B cell (primary cell): ENCODE measurements at regions not wholly inside any gene's neighbourhood (a gene's known extent, or its start where the extent isn't known, plus 50 kb on each side); places are given as distances from the start of the nearest gene placed in this dataset.

Source experiments
- ATAC-seq: fragments of 200-7000 bp; cut with Tn5 transposase; one replicate; pipeline ENCODE4 v1.10.0; 2021; ENCODE audit warnings: low read depth, mild to moderate bottlenecking, moderate number of reproducible peaks, moderate library complexity
- CTCF ChIA-PET: fragments of 350-600 bp; sonication (Branson Sonifier 250); formaldehyde crosslinking; loops from one replicate; lab custom pipeline; 2021; ENCODE audit warnings: antibody characterized with exemption, inconsistent platforms; lab: Charles Lee
- POLR2A ChIA-PET: fragments of 350-600 bp; sonication (Branson Sonifier 250); formaldehyde crosslinking; loops from one replicate; lab custom pipeline; 2021; ENCODE audit warnings: antibody characterized with exemption; lab: Charles Lee
- DNase-seq: peaks from one replicate; pipeline ENCODE4 v3.0.0; 2013
- H2AFZ ChIP-seq: 2 replicates; pipeline ENCODE4 v1.6.1; 2012; ENCODE audit warnings: mild to moderate bottlenecking, low read depth, low read length; ENCODE audit not compliant: insufficient read depth, poor library complexity, severe bottlenecking
- H3K27ac ChIP-seq, 2 donors: 1 replicate in 1 of 2; 2 replicates in 1 of 2; pipeline ENCODE4 v1.5.1; 2012 to 2013; ENCODE audit warnings: low read length in 2 of 2, mild to moderate bottlenecking in 2 of 2, moderate library complexity in 1 of 2
- H3K27me3 ChIP-seq, 4 experiments: fragments of 200-600 bp in 1 of 4; sonication (generic) in 1 of 4; replicated peaks in 1 of 4; 1 replicate in 2 of 4; 2 replicates in 2 of 4; pipeline versions ENCODE4 v1.6.1 to v1.7.0; 2013 to 2016; ENCODE audit warnings: low read length in 3 of 4, mild to moderate bottlenecking in 2 of 4, mixed read lengths in 1 of 4, moderate library complexity in 1 of 4; ENCODE audit not compliant: insufficient read depth in 4 of 4, control insufficient read depth in 3 of 4; ENCODE audit errors: control extremely low read depth in 1 of 4
- H3K36me3 ChIP-seq, 2 experiments: replicated peaks in 1 of 2; 1 replicate in 1 of 2; 2 replicates in 1 of 2; pipeline versions ENCODE4 v1.6.1 to v1.7.1; 2013; ENCODE audit warnings: low read length in 1 of 2; ENCODE audit not compliant: insufficient read depth in 2 of 2, control insufficient read depth in 1 of 2; ENCODE audit errors: control extremely low read depth in 1 of 2, extremely low read depth in 1 of 2
- H3K4me1 ChIP-seq, 2 donors: fragments of 200-600 bp in 1 of 2; sonication (generic) in 1 of 2; 1 replicate in 1 of 2; 2 replicates in 1 of 2; pipeline versions ENCODE4 v1.5.1 to v1.6.1; 2013 to 2017; ENCODE audit warnings: low read length in 2 of 2; ENCODE audit not compliant: control insufficient read depth in 2 of 2, insufficient read depth in 2 of 2
- H3K4me2 ChIP-seq: replicated peaks from 2 replicates; pipeline ENCODE3; 2012; ENCODE audit warnings: mild to moderate bottlenecking, low read depth, low read length; ENCODE audit not compliant: poor library complexity, severe bottlenecking
- H3K4me3 ChIP-seq, 5 experiments: fragments of 200-600 bp in 1 of 5; sonication (generic) in 1 of 5; 1 replicate in 3 of 5; 2 replicates in 2 of 5; pipeline versions ENCODE4 v1.5.1 to v1.7.0; 2011 to 2016; ENCODE audit warnings: low read length in 4 of 5, mild to moderate bottlenecking in 4 of 5, low read depth in 2 of 5, control low read depth in 1 of 5, moderate library complexity in 1 of 5; ENCODE audit not compliant: insufficient read depth in 1 of 5; ENCODE audit errors: control extremely low read depth in 1 of 5, extremely low read depth in 1 of 5
- H3K79me2 ChIP-seq: fragments of 200-600 bp; sonication (generic); one replicate; pipeline ENCODE4 v1.6.0; 2016; ENCODE audit warnings: low read length; ENCODE audit not compliant: control insufficient read depth, insufficient read depth
- H3K9ac ChIP-seq: fragments of 200-600 bp; sonication (generic); 2 replicates; pipeline ENCODE4 v1.6.1; 2017; ENCODE audit warnings: mild to moderate bottlenecking, low read length, moderate library complexity
- H3K9me3 ChIP-seq, 3 donors: one replicate each; pipeline versions ENCODE4 v1.6.1 to v1.7.1; 2013; ENCODE audit warnings: low read length in 2 of 3; ENCODE audit not compliant: control insufficient read depth in 2 of 3, insufficient read depth in 1 of 3; ENCODE audit errors: control extremely low read depth in 1 of 3
- H4K20me1 ChIP-seq: 2 replicates; pipeline ENCODE4 v1.6.0; 2012; ENCODE audit warnings: mild to moderate bottlenecking, low read length; ENCODE audit not compliant: insufficient read depth, control insufficient read depth, poor library complexity, severe bottlenecking
- H3K27ac Mint-ChIP-seq: one replicate; pipeline ENCODE4 v1.8.0; 2021; ENCODE audit warnings: mixed read lengths
- H3K27me3 Mint-ChIP-seq: one replicate; pipeline ENCODE4 v1.8.0; 2021; ENCODE audit warnings: mixed read lengths
- H3K4me1 Mint-ChIP-seq: one replicate; pipeline ENCODE4 v1.8.0; 2021; ENCODE audit warnings: mixed read lengths
- H3K4me3 Mint-ChIP-seq: one replicate; pipeline ENCODE4 v1.8.0; 2021; ENCODE audit warnings: mixed read lengths
- H3K9me3 Mint-ChIP-seq: one replicate; pipeline ENCODE4 v1.8.0; 2022; ENCODE audit warnings: mixed read lengths; ENCODE audit not compliant: insufficient read depth
- EZH2 ChIP-seq: IDR thresholded peaks from 2 replicates; pipeline ENCODE4 v1.6.1; 2012; ENCODE audit warnings: borderline replicate concordance, low read depth, mild to moderate bottlenecking, moderate library complexity, low read length; ENCODE audit not compliant: insufficient read depth, poor library complexity, severe bottlenecking
- WGBS: methylation state at CpG from one replicate; pipeline ENCODE4 v1.1.5; 2013; ENCODE audit warnings: missing lambda C conversion rate; ENCODE audit not compliant: insufficient coverage; 5-methylcytosine and 5-hydroxymethylcytosine counted together
- intact Hi-C: fragments of 100-400 bp; cut with micrococcal nuclease; formaldehyde crosslinking; loops from one replicate; pipeline ENCODE4 v1.10.0; 2022
- TF ChIP-seq, protein P1 (sequence below): fragments of 200-600 bp; IDR thresholded peaks from one replicate; pipeline ENCODE4 v1.8.0; 2022; ENCODE audit warnings: antibody characterized with exemption, mild to moderate bottlenecking

DNA sequence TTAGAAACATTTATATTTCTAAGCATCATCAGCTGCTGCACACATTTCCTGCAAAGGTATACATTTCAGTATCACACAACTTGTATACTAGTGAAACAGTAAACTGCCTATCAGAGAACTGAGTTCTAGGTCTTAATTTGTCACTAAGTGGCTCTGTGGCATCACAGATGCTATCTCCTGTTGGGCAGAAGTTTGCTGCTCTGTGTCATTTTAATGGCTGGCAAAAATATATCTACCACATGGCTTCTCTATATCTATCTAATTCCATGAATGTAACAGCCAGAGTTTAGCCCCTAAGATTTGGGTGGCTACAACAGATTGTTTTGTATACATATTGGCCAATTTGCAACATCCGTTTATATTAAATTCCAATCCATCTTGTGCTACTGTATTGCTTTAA, 1231.9 kb upstream of the C9orf72 start:
- Histone ChIP-seq H3K79me2 (no peaks in the 10 kb centered on the region), H3K36me3 (no peaks in the 10 kb centered on the region), H3K4me3 (no peak overlapping the region), H2AFZ (no peak overlapping the region), H4K20me1 (no peaks in the 10 kb centered on the region), H3K9ac (no peak overlapping the region), H3K4me1 (no peaks in the 10 kb centered on the region), H3K27me3 (no peaks in the 10 kb centered on the region), H3K9me3 (no peaks in the 10 kb centered on the region), H3K27ac (no peak overlapping the region), H3K4me2 (no peak overlapping the region)
- CTCF ChIA-PET = no interaction called here
- Mint-ChIP-seq H3K9me3 (peaks cover 3% of the 10 kb centered on the region), H3K4me1 (no peaks in the 10 kb centered on the region), H3K27ac (no peak overlapping the region), H3K27me3 (no peaks in the 10 kb centered on the region), H3K4me3 (no peak overlapping the region)
- DNase-seq = no peak
- WGBS = no CpG with 5 or more reads among the region's 1 CpG
- TF ChIP-seq, protein P1, sequence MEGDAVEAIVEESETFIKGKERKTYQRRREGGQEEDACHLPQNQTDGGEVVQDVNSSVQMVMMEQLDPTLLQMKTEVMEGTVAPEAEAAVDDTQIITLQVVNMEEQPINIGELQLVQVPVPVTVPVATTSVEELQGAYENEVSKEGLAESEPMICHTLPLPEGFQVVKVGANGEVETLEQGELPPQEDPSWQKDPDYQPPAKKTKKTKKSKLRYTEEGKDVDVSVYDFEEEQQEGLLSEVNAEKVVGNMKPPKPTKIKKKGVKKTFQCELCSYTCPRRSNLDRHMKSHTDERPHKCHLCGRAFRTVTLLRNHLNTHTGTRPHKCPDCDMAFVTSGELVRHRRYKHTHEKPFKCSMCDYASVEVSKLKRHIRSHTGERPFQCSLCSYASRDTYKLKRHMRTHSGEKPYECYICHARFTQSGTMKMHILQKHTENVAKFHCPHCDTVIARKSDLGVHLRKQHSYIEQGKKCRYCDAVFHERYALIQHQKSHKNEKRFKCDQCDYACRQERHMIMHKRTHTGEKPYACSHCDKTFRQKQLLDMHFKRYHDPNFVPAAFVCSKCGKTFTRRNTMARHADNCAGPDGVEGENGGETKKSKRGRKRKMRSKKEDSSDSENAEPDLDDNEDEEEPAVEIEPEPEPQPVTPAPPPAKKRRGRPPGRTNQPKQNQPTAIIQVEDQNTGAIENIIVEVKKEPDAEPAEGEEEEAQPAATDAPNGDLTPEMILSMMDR = no peak
- no peak for TF ChIP-seq EZH2
- POLR2A ChIA-PET = no interaction called here
- intact Hi-C loops = no loop called here
- ATAC-seq = no peak

DNA sequence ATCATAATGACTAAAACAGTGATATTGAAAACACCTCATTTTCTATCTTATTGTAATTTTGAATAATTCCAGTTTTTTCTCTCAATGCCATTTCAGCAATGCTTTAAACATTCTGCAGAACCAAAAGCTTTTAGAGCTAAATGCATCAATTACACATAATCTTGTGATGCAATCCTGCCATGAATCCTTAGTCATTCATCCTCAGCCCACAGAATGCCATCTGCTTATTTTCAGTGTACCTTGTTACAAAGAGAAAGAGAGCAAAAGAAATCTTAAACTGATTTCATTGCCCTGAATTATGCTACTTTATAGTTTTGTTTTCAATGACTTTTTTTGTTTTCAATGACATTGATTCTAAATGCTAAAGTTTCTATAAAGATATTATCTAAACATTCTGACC, 1234.8 kb upstream of the C9orf72 start:
- ChIA-PET POLR2A (no interaction called here), CTCF (no interaction called here)
- Mint-ChIP-seq H3K4me1 (no peaks in the 10 kb centered on the region), H3K9me3 (peaks cover 4% of the 10 kb centered on the region), H3K4me3 (no peak overlapping the region), H3K27ac (no peak overlapping the region), H3K27me3 (no peaks in the 10 kb centered on the region)
- TF ChIP-seq EZH2 = no peak
- TF ChIP-seq, protein P1 = no peak
- H3K27me3 ChIP-seq = no peaks in the 10 kb centered on the region
- DNase-seq (no peak), ATAC-seq (no peak)
- no peaks in the 10 kb centered on the region for H3K9me3 ChIP-seq
- H3K4me3 ChIP-seq = no peak overlapping the region
- H3K4me2 ChIP-seq = no peak overlapping the region
- no peaks in the 10 kb centered on the region for H3K4me1 ChIP-seq
- intact Hi-C loops = no loop called here
- H2AFZ ChIP-seq = no peak overlapping the region
- no peak overlapping the region for H3K27ac ChIP-seq
- H3K9ac ChIP-seq = no peak overlapping the region
- H3K79me2 ChIP-seq = no peaks in the 10 kb centered on the region
- H3K36me3 ChIP-seq = no peaks in the 10 kb centered on the region
- H4K20me1 ChIP-seq = no peaks in the 10 kb centered on the region
